Prostate gland (tissue), 2 donors: ENCODE measurements at regions not wholly inside any gene's neighbourhood (a gene's known extent, or its start where the extent isn't known, plus 50 kb on each side); places are given as distances from the start of the nearest gene placed in this dataset.
A peak's percentile ranks its signal among the peaks of the same experiment; 100 is the strongest.

Source experiments
- POLR2A ChIP-seq: fragments of 450-650 bp; IDR thresholded peaks from one replicate; pipeline ENCODE4 v1.6.1; 2016; ENCODE audit warnings: antibody characterized with exemption, mild to moderate bottlenecking
- POLR2AphosphoS5 ChIP-seq: sonication (generic); formaldehyde crosslinking; IDR thresholded peaks from one replicate; pipeline ENCODE4 v1.6.1; 2017; ENCODE audit warnings: antibody characterized with exemption
- TF ChIP-seq, protein P1 (sequence below), 4 experiments: fragments of 200-600 bp in 2 of 4; fragments of 450-650 bp in 2 of 4; sonication (generic) in 2 of 4; IDR thresholded peaks; 1 replicate in 3 of 4; 2 replicates in 1 of 4; pipeline ENCODE4 v1.5.1; 2016 to 2019; ENCODE audit warnings: antibody characterized with exemption in 4 of 4, mild to moderate bottlenecking in 2 of 4, moderate library complexity in 2 of 4

DNA sequence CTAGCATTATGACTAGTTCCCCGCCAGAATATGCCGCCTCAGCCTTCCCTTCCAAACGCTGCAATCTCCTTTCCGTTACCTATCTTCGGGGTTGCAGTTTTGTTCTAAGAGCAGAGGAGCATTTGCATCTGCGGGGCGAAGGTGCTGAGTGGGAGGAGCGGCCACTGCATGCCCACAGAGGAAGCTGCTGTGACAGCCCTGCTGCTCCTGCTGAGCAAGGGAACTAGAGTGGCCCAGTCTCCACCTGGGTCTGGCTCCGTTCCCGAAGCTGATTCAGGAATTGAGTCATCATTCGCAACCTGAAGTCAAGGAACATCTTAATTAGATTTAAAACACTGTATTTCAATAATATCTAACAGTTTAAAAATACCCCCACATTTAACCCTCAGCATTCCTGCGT, 98.2 kb upstream of the TJP1 start:
- TF ChIP-seq, protein P1, sequence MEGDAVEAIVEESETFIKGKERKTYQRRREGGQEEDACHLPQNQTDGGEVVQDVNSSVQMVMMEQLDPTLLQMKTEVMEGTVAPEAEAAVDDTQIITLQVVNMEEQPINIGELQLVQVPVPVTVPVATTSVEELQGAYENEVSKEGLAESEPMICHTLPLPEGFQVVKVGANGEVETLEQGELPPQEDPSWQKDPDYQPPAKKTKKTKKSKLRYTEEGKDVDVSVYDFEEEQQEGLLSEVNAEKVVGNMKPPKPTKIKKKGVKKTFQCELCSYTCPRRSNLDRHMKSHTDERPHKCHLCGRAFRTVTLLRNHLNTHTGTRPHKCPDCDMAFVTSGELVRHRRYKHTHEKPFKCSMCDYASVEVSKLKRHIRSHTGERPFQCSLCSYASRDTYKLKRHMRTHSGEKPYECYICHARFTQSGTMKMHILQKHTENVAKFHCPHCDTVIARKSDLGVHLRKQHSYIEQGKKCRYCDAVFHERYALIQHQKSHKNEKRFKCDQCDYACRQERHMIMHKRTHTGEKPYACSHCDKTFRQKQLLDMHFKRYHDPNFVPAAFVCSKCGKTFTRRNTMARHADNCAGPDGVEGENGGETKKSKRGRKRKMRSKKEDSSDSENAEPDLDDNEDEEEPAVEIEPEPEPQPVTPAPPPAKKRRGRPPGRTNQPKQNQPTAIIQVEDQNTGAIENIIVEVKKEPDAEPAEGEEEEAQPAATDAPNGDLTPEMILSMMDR (IDR thresholded peaks at IDR 0.05) = no peak
- TF ChIP-seq POLR2AphosphoS5 (peak; percentile 19), POLR2A (no peak)
